ENCODE measurements at regions not wholly inside any gene's neighbourhood (a gene's known extent, or its start where the extent isn't known, plus 50 kb on each side); places are given as distances from the start of the nearest gene placed in this dataset.

- H3K27me3 ChIP-seq (ENCODE audit: control insufficient read depth, insufficient read depth, low read length) = no peaks in the 10 kb centered on the region
- no peak overlapping the region for H3K27ac ChIP-seq (ENCODE audit: low read length)
- H3K9me3 ChIP-seq (replicated peaks; ENCODE audit: control insufficient read depth, low read depth, low read length) = no peaks in the 10 kb centered on the region
- no peaks in the 10 kb centered on the region for H3K36me3 ChIP-seq (ENCODE audit: control insufficient read depth, insufficient read depth, low read length)
- peak; percentile 46 for DNase-seq
- peaks cover 2% of the 10 kb centered on the region for H3K4me1 ChIP-seq (ENCODE audit: control insufficient read depth, insufficient read depth, low read length)
- 80% methylated on average over 1 of the region's 4 CpGs for WGBS (ENCODE audit: insufficient coverage)
- H3K4me3 ChIP-seq (ENCODE audit: low read length) = no peak overlapping the region
Observed at GRCh38 chr6:151699719-151700118, 107.8 kb upstream of the ESR1 start.

GRCh38 chr6:151701911-151702562, 105.4 kb upstream of the ESR1 start:
- no CpG with 5 or more reads among the region's 5 CpGs for WGBS (ENCODE audit: insufficient coverage)
- Histone ChIP-seq H3K36me3 (ENCODE audit: control insufficient read depth, insufficient read depth, low read length) (no peaks in the 10 kb centered on the region), H3K27me3 (ENCODE audit: control insufficient read depth, insufficient read depth, low read length) (peaks cover 2% of the 10 kb centered on the region), H3K4me1 (ENCODE audit: control insufficient read depth, insufficient read depth, low read length) (peaks cover 2% of the 10 kb centered on the region), H3K27ac (ENCODE audit: low read length) (no peak overlapping the region), H3K4me3 (ENCODE audit: low read length) (no peak overlapping the region), H3K9me3 (replicated peaks; ENCODE audit: control insufficient read depth, low read depth, low read length) (no peaks in the 10 kb centered on the region)
- DNase-seq = no peak

- Histone ChIP-seq H3K27ac (ENCODE audit: low read length) (no peak overlapping the region), H3K27me3 (ENCODE audit: control insufficient read depth, insufficient read depth, low read length) (peaks cover 2% of the 10 kb centered on the region), H3K36me3 (ENCODE audit: control insufficient read depth, insufficient read depth, low read length) (no peaks in the 10 kb centered on the region), H3K9me3 (replicated peaks; ENCODE audit: control insufficient read depth, low read depth, low read length) (no peaks in the 10 kb centered on the region), H3K4me1 (ENCODE audit: control insufficient read depth, insufficient read depth, low read length) (peaks cover 2% of the 10 kb centered on the region), H3K4me3 (ENCODE audit: low read length) (no peak overlapping the region)
- 100% methylated on average over 1 of the region's 5 CpGs for WGBS (ENCODE audit: insufficient coverage)
- peak; percentile 22 for DNase-seq
Observed at GRCh38 chr6:151702851-151703658, 104.4 kb upstream of the ESR1 start.

- WGBS (ENCODE audit: insufficient coverage) = no CpG with 5 or more reads among the region's 5 CpGs
- H3K27me3 ChIP-seq (ENCODE audit: control insufficient read depth, insufficient read depth, low read length) = peaks cover 2% of the 10 kb centered on the region
- H3K9me3 ChIP-seq (replicated peaks; ENCODE audit: control insufficient read depth, low read depth, low read length) = no peaks in the 10 kb centered on the region
- no peak overlapping the region for H3K27ac ChIP-seq (ENCODE audit: low read length)
- H3K4me1 ChIP-seq (ENCODE audit: control insufficient read depth, insufficient read depth, low read length) = peaks cover 2% of the 10 kb centered on the region
- H3K36me3 ChIP-seq (ENCODE audit: control insufficient read depth, insufficient read depth, low read length) = no peaks in the 10 kb centered on the region
- DNase-seq = no peak
- no peak overlapping the region for H3K4me3 ChIP-seq (ENCODE audit: low read length)
Observed at GRCh38 chr6:151704383-151704782, 103.1 kb upstream of the ESR1 start.

- Histone ChIP-seq H3K27ac (ENCODE audit: low read length) (no peak overlapping the region), H3K27me3 (ENCODE audit: control insufficient read depth, insufficient read depth, low read length) (peaks cover 2% of the 10 kb centered on the region), H3K4me1 (ENCODE audit: control insufficient read depth, insufficient read depth, low read length) (peaks cover 2% of the 10 kb centered on the region), H3K9me3 (replicated peaks; ENCODE audit: control insufficient read depth, low read depth, low read length) (no peaks in the 10 kb centered on the region), H3K4me3 (ENCODE audit: low read length) (no peak overlapping the region), H3K36me3 (ENCODE audit: control insufficient read depth, insufficient read depth, low read length) (no peaks in the 10 kb centered on the region)
- DNase-seq = no peak
- 100% methylated on average over 1 of the region's 6 CpGs for WGBS (ENCODE audit: insufficient coverage)
Observed at GRCh38 chr6:151705993-151706733, 101.3 kb upstream of the ESR1 start.

GRCh38 chr6:151709329-151709728, 98.2 kb upstream of the ESR1 start:
- Histone ChIP-seq H3K4me3 (ENCODE audit: low read length) (no peak overlapping the region), H3K27ac (ENCODE audit: low read length) (no peak overlapping the region), H3K27me3 (ENCODE audit: control insufficient read depth, insufficient read depth, low read length) (peaks cover 2% of the 10 kb centered on the region), H3K4me1 (ENCODE audit: control insufficient read depth, insufficient read depth, low read length) (no peaks in the 10 kb centered on the region), H3K36me3 (ENCODE audit: control insufficient read depth, insufficient read depth, low read length) (no peaks in the 10 kb centered on the region), H3K9me3 (replicated peaks; ENCODE audit: control insufficient read depth, low read depth, low read length) (no peaks in the 10 kb centered on the region)
- no CpG with 5 or more reads among the region's 3 CpGs for WGBS (ENCODE audit: insufficient coverage)
- no peak for DNase-seq

- H3K27ac ChIP-seq (ENCODE audit: low read length) = no peak overlapping the region
- no peak for DNase-seq
- no peaks in the 10 kb centered on the region for H3K27me3 ChIP-seq (ENCODE audit: control insufficient read depth, insufficient read depth, low read length)
- H3K4me1 ChIP-seq (ENCODE audit: control insufficient read depth, insufficient read depth, low read length) = no peaks in the 10 kb centered on the region
- H3K4me3 ChIP-seq (ENCODE audit: low read length) = no peak overlapping the region
- no peaks in the 10 kb centered on the region for H3K9me3 ChIP-seq (replicated peaks; ENCODE audit: control insufficient read depth, low read depth, low read length)
- no peaks in the 10 kb centered on the region for H3K36me3 ChIP-seq (ENCODE audit: control insufficient read depth, insufficient read depth, low read length)
- 42% methylated on average over 4 of the region's 5 CpGs for WGBS (ENCODE audit: insufficient coverage)
Observed at GRCh38 chr6:151716526-151716932, 91.0 kb upstream of the ESR1 start.

GRCh38 chr6:151719070-151719469, 88.4 kb upstream of the ESR1 start:
- WGBS (ENCODE audit: insufficient coverage) = 58% methylated on average over 2 of the region's 5 CpGs
- no peaks in the 10 kb centered on the region for H3K36me3 ChIP-seq (ENCODE audit: control insufficient read depth, insufficient read depth, low read length)
- no peaks in the 10 kb centered on the region for H3K9me3 ChIP-seq (replicated peaks; ENCODE audit: control insufficient read depth, low read depth, low read length)
- DNase-seq = no peak
- H3K4me1 ChIP-seq (ENCODE audit: control insufficient read depth, insufficient read depth, low read length) = peaks cover 3% of the 10 kb centered on the region
- no peak overlapping the region for H3K4me3 ChIP-seq (ENCODE audit: low read length)
- H3K27me3 ChIP-seq (ENCODE audit: control insufficient read depth, insufficient read depth, low read length) = no peaks in the 10 kb centered on the region
- no peak overlapping the region for H3K27ac ChIP-seq (ENCODE audit: low read length)

- no peak overlapping the region for H3K4me3 ChIP-seq (ENCODE audit: low read length)
- 54% methylated on average over 2 of the region's 3 CpGs for WGBS (ENCODE audit: insufficient coverage)
- no peaks in the 10 kb centered on the region for H3K27me3 ChIP-seq (ENCODE audit: control insufficient read depth, insufficient read depth, low read length)
- no peak overlapping the region for H3K27ac ChIP-seq (ENCODE audit: low read length)
- H3K4me1 ChIP-seq (ENCODE audit: control insufficient read depth, insufficient read depth, low read length) = peaks cover 3% of the 10 kb centered on the region
- DNase-seq = no peak
- H3K36me3 ChIP-seq (ENCODE audit: control insufficient read depth, insufficient read depth, low read length) = no peaks in the 10 kb centered on the region
- H3K9me3 ChIP-seq (replicated peaks; ENCODE audit: control insufficient read depth, low read depth, low read length) = no peaks in the 10 kb centered on the region
Observed at GRCh38 chr6:151721146-151721545, 86.3 kb upstream of the ESR1 start.

- H3K4me1 ChIP-seq (ENCODE audit: control insufficient read depth, insufficient read depth, low read length) = peaks cover 3% of the 10 kb centered on the region
- DNase-seq = no peak
- no peak overlapping the region for H3K27ac ChIP-seq (ENCODE audit: low read length)
- no peak overlapping the region for H3K4me3 ChIP-seq (ENCODE audit: low read length)
- H3K27me3 ChIP-seq (ENCODE audit: control insufficient read depth, insufficient read depth, low read length) = no peaks in the 10 kb centered on the region
- no peaks in the 10 kb centered on the region for H3K9me3 ChIP-seq (replicated peaks; ENCODE audit: control insufficient read depth, low read depth, low read length)
- no CpG with 5 or more reads among the region's 1 CpG for WGBS (ENCODE audit: insufficient coverage)
- no peaks in the 10 kb centered on the region for H3K36me3 ChIP-seq (ENCODE audit: control insufficient read depth, insufficient read depth, low read length)
Observed at GRCh38 chr6:151721671-151722070, 85.8 kb upstream of the ESR1 start.
